GM10248 (cell line): ENCODE measurements at regions not wholly inside any gene's neighbourhood (a gene's known extent, or its start where the extent isn't known, plus 50 kb on each side); places are given as distances from the start of the nearest gene placed in this dataset.

Experiments used
- CTCF ChIA-PET: fragments of 300-600 bp; sonication (Branson Sonifier 250); formaldehyde crosslinking; extraction: SDS; loops from one replicate; lab custom pipeline; 2021; ENCODE audit warnings: antibody characterized with exemption; lab: Yijun Ruan, JAX
- POLR2A ChIA-PET: fragments of 350-650 bp; sonication (Branson Sonifier 250); formaldehyde crosslinking; extraction: SDS; loops from one replicate; lab custom pipeline; 2020; ENCODE audit warnings: antibody characterized with exemption; lab: Yijun Ruan, JAX
- DNase-seq: peaks from one replicate; pipeline ENCODE4 v3.0.0; 2012; ENCODE audit errors: extremely low spot score
- TF ChIP-seq, protein P1 (sequence below): IDR thresholded peaks from 2 replicates; pipeline ENCODE4 v1.5.1; 2012; ENCODE audit warnings: mild to moderate bottlenecking, low read depth; ENCODE audit errors: extremely low read depth, missing control alignments, control extremely low read depth

DNA sequence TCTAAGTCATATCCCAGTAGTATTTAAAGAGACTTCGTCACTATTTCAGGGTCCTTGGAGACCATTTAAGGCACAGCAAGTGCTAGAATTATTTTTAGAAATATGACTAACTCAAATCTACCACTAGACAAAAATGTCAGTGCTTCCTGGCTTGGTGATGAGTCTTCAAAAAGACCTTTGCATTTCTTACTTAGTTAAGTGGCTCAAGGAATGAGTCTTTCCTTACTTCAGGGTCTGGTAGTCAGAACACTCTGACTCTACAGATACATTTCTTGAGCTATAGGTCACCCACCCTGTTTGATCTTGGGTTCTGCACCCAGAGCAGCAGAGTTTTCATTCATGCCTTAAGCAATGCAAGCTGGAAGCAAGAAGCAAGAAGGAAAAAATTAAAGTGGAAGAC lies 191.0 kb upstream of the HTR2A start:
- CTCF ChIA-PET = interaction anchor here (2.2 kb wide), 1 partner anchor 125 kb away, joined by 7 read pairs; no protein-coding TSS in a partner anchor
- DNase-seq = no peak
- POLR2A ChIA-PET = no interaction called here
- TF ChIP-seq, protein P1, sequence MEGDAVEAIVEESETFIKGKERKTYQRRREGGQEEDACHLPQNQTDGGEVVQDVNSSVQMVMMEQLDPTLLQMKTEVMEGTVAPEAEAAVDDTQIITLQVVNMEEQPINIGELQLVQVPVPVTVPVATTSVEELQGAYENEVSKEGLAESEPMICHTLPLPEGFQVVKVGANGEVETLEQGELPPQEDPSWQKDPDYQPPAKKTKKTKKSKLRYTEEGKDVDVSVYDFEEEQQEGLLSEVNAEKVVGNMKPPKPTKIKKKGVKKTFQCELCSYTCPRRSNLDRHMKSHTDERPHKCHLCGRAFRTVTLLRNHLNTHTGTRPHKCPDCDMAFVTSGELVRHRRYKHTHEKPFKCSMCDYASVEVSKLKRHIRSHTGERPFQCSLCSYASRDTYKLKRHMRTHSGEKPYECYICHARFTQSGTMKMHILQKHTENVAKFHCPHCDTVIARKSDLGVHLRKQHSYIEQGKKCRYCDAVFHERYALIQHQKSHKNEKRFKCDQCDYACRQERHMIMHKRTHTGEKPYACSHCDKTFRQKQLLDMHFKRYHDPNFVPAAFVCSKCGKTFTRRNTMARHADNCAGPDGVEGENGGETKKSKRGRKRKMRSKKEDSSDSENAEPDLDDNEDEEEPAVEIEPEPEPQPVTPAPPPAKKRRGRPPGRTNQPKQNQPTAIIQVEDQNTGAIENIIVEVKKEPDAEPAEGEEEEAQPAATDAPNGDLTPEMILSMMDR = no peak

DNA sequence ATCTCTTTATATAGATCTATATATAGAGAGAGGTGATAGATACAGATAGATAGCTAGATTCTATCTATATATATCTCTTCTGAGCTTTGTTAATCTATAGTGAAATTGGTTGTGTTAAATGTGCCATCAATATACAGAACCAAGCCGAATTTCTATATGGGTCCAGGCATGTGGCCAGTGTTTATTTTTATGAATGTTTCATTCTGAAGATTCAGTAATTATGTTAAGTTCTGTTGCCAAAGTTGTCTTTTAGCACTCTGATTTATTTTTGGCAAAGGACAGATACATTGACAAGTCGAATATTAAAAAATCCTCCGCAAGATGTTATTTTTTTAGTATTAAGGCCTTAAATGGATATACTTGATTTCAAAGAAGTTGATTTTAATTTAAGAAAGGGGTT lies 190.4 kb upstream of the HTR2A start:
- TF ChIP-seq, protein P1 = no peak

DNA sequence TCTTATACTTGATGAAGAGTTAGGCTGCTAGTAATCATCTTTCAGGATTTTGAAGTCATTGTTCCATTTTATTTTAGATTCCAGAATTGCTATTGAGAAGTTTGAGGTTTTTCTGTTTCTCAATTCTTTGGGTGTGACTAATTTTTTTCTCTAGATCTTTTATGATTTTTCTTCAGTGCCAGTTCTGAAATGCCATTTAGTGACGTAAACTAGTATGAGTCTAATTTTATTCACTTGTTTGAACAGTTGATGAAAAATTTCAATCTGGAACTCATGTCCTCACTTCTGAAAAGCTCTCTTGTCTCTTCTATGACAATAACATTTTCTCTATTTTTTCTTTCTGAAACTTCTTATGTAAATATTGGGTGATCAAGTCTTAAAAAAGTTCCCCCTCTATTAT lies 188.5 kb upstream of the HTR2A start:
- ChIA-PET CTCF (no interaction called here), POLR2A (no interaction called here)
- no peak for DNase-seq
- TF ChIP-seq, protein P1 = no peak

More for the DNA sequence above, 190.4 kb upstream of the HTR2A start:
- POLR2A ChIA-PET = no interaction called here
- CTCF ChIA-PET = interaction anchor here (2.2 kb wide), 1 partner anchor 125 kb away, joined by 7 read pairs; no protein-coding TSS in a partner anchor
- DNase-seq = no peak

DNA sequence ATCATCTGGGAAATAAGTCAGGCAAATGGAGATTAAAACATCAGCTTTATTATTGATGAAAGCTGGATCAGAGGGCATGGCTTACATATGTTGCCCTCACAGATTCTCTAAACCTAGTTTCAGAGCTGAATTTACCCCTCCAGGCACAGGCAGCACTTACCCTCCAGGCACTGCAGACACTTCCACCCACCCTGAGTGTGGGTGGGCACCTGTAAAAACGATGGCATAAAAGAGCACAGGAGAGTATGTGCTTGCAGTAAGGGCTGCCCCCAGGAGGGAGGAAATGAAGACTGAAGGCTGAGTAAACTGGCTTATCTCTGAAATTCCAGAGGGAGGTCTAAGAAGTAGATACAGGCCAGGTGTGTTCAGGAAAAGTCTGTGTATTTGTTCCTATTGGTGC lies 185.0 kb upstream of the HTR2A start:
- ChIA-PET CTCF (interaction anchor here (0.7 to 1.0 kb wide), 3 partner anchors 29 to 189 kb away, joined by 3 to 4 read pairs (median 3); no protein-coding TSS in a partner anchor), POLR2A (no interaction called here)
- no peak for DNase-seq
- TF ChIP-seq, protein P1 = no peak

DNA sequence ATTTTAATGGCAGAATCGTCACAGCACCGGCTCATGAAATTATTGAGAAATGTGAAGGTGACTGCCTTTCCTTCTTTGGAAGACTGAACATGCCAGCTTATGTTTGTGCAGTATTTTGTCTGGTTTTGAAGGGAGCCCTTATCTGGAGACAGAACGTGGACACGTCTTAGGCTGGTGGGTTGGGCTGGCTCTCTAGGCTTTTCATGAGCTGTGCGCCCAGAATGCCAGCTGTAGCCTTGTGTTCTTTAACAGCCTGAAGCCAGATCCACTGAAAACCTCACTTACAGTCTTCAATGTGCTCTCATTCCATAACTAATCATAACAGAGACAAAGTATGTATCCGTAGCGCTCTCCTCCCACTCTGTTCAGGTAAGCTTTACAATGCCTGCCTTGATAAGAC lies 184.4 kb upstream of the HTR2A start:
- TF ChIP-seq, protein P1 = no peak
- no peak for DNase-seq
- CTCF ChIA-PET = interaction anchor here (0.9 to 1.0 kb wide), 2 partner anchors 28 to 167 kb away, joined by 3 to 4 read pairs; no protein-coding TSS in a partner anchor
- POLR2A ChIA-PET = no interaction called here

DNA sequence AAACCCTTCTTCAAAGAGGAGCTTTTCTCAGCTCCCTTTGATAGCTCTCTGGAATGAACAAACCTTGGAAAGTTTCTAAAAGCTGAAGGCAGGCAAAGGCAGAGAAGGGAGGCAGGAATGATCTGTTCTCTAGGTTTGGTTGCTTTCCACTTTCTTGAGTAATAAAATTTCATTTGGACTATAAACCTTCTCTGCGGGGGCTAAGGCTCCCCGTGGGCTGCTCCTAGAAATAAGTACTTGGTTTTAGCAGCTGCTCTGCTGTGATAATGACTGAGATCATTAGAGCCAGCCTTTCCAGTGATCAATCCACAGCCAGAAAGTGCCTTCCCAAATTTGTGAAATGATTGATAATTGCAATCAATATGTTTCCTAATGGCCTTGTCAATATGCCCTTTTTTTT lies 183.8 kb upstream of the HTR2A start:
- POLR2A ChIA-PET = no interaction called here
- DNase-seq = no peak
- CTCF ChIA-PET = interaction anchor here (1.0 kb wide), 2 partner anchors 27 to 35 kb away, joined by 4 read pairs; no protein-coding TSS in a partner anchor
- TF ChIP-seq, protein P1 = no peak
